Kidney epithelial cell (primary cell): ENCODE measurements at regions not wholly inside any gene's neighbourhood (a gene's known extent, or its start where the extent isn't known, plus 50 kb on each side); places are given as distances from the start of the nearest gene placed in this dataset.
"Not testable (repeated sequence)": the region's sequence is repeated elsewhere in the genome, so short reads cannot be mapped to it uniquely, and the experiment has no call there.

Source experiments
- DNase-seq: peaks from one replicate; pipeline ENCODE4 v3.0.0-alpha.2; 2010; ENCODE audit warnings: low read depth
- H3K27me3 ChIP-seq: 2 replicates; pipeline ENCODE4 v1.6.0; 2011; ENCODE audit warnings: low read length; ENCODE audit not compliant: control insufficient read depth, insufficient read depth
- H3K36me3 ChIP-seq: 2 replicates; pipeline ENCODE4 v1.5.1; 2011; ENCODE audit warnings: low read length; ENCODE audit not compliant: control insufficient read depth, insufficient read depth
- H3K4me3 ChIP-seq: 2 replicates; pipeline ENCODE4 v1.5.1; 2011; ENCODE audit warnings: low read depth, mild to moderate bottlenecking, control low read depth, low read length
- CTCF ChIP-seq: IDR thresholded peaks from 2 replicates; pipeline ENCODE4 v1.5.1; 2011; ENCODE audit warnings: mild to moderate bottlenecking, moderate library complexity, low read length, control low read depth, inconsistent platforms; ENCODE audit not compliant: insufficient read depth, poor library complexity, severe bottlenecking

GRCh38 chr4:86461849-86462248, 102.0 kb upstream of the MAPK10 start:
- no peaks in the 10 kb centered on the region for H3K27me3 ChIP-seq
- no peak for DNase-seq
- no peak overlapping the region for H3K4me3 ChIP-seq
- no peaks in the 10 kb centered on the region for H3K36me3 ChIP-seq
- TF ChIP-seq CTCF: no peak

- no peak for TF ChIP-seq CTCF
- Histone ChIP-seq H3K36me3 (no peaks in the 10 kb centered on the region), H3K4me3 (no peak overlapping the region), H3K27me3 (no peaks in the 10 kb centered on the region)
- DNase-seq: no peak
These were observed 112.6 kb upstream of the MAPK10 start for GRCh38 chr4:86472377-86473019.

DNA sequence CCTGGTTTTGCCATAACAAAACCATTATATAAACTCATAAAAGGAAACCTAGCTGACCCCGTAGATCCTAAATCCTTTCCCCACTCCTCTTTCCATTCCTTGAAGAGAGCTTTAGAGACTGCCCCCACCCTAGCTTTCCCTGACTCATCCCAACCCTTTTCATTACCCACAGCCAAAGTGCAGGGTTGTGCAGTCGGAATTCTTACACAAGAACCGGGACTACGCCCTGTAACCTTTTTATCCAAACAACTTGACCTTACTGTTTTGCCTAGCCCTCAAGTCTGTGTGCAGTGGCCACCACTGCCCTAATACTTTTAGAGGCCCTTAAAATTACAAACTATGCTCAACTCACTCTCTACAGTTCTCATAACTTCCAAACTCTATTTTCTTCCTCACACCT, 116.0 kb upstream of the PTPN13 start:
- not testable (repeated sequence) for H3K36me3 ChIP-seq, DNase-seq, H3K4me3 ChIP-seq, H3K27me3 ChIP-seq

DNA sequence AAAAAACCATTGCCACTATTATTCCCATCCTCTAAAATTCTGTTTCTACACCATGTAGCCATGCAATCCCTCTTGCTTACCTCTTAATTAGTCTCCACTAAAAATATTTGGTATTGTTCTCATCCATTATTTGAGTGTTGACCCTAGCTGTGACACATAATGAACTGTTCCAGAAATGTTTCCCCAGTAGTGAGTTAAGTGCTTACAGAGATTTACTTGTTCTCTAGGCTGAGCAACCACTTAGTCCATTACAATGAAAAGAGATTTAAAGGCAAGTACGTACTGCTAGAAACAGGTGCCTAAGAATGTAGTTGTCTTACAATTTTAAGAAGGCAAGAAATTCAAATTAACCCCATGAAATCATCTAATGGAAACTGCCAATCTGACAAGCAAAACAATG, 112.7 kb upstream of the PTPN13 start:
- no peak overlapping the region for H3K4me3 ChIP-seq
- no peak for TF ChIP-seq CTCF
- H3K36me3 ChIP-seq: no peaks in the 10 kb centered on the region
- no peak for DNase-seq
- no peaks in the 10 kb centered on the region for H3K27me3 ChIP-seq

DNA sequence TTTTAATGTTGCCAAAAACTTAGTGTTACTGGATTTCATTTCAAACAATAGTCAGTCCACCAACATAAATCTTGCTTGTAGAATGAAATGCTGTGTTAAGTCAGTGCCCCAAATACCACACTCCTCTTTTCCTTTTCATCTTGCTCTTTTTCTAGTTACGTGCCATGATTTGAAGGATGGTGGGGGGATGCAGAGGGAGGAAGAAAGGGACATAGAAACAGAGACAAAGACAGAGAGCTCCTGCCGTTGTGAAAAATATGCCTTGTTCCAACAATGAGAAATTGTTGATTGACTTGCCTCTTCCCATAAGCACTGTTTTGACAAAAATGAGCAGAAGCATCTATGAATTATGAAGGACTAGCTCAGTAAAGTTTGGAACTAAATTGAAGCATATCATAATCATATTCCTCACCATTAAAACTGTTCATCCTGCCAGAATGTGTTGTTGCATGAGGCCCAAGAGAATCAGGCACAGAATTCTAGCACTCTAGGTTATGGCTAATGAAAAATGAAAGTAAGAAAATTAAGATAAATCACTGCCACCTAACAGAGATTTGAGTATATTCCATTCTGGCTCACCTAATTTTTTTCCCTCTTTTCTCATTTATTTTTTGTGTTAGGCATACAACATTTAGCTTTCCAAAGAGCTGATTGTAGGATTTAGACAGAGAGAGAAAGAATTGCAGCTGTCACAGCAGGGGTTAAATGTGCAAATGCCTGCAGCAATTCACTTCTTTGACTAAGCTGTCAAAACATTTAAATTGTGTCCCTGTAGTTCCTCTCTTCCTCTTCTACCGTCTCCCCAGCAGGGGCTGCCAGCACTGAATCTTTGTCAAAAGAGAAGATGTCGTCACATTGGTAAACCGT, 111.6 kb upstream of the PTPN13 start:
- no peak overlapping the region for H3K4me3 ChIP-seq
- DNase-seq: no peak

GRCh38 chr4:86483173-86483490, 111.0 kb upstream of the PTPN13 start:
- DNase-seq: no peak
- Histone ChIP-seq H3K27me3 (no peaks in the 10 kb centered on the region), H3K4me3 (no peak overlapping the region), H3K36me3 (no peaks in the 10 kb centered on the region)
- TF ChIP-seq CTCF: no peak

More for the DNA sequence above, 111.6 kb upstream of the PTPN13 start:
- no peaks in the 10 kb centered on the region for H3K36me3 ChIP-seq
- H3K27me3 ChIP-seq: no peaks in the 10 kb centered on the region
- peak; percentile 31 for TF ChIP-seq CTCF
